GM12873 (cell line): ENCODE measurements at regions not wholly inside any gene's neighbourhood (a gene's known extent, or its start where the extent isn't known, plus 50 kb on each side); places are given as distances from the start of the nearest gene placed in this dataset.

ENCODE experiments used
- CTCF ChIP-seq: IDR thresholded peaks from 2 replicates; pipeline ENCODE4 v1.5.1; 2012; ENCODE audit warnings: low read depth, mild to moderate bottlenecking, moderate library complexity, low read length, control low read depth; ENCODE audit not compliant: insufficient read depth; ENCODE audit errors: missing control alignments

- no peak for TF ChIP-seq CTCF
These were observed 784.1 kb upstream of the TBX3 start for GRCh38 chr12:115468087-115468510.

GRCh38 chr12:115467531-115467930 lies 783.6 kb upstream of the TBX3 start:
- TF ChIP-seq CTCF, result no peak

- TF ChIP-seq CTCF, result no peak
These were observed 782.1 kb upstream of the TBX3 start for GRCh38 chr12:115466076-115466475.

GRCh38 chr12:115464661-115465060 lies 780.7 kb upstream of the TBX3 start:
- TF ChIP-seq CTCF, result no peak

GRCh38 chr12:115464111-115464581 lies 780.2 kb upstream of the TBX3 start:
- no peak for TF ChIP-seq CTCF

GRCh38 chr12:115461401-115461800 lies 777.4 kb upstream of the TBX3 start:
- no peak for TF ChIP-seq CTCF

GRCh38 chr12:115457798-115458197 lies 773.8 kb upstream of the TBX3 start:
- TF ChIP-seq CTCF, result no peak
